ENCODE measurements at regions not wholly inside any gene's neighbourhood (a gene's known extent, or its start where the extent isn't known, plus 50 kb on each side); places are given as distances from the start of the nearest gene placed in this dataset.

DNA sequence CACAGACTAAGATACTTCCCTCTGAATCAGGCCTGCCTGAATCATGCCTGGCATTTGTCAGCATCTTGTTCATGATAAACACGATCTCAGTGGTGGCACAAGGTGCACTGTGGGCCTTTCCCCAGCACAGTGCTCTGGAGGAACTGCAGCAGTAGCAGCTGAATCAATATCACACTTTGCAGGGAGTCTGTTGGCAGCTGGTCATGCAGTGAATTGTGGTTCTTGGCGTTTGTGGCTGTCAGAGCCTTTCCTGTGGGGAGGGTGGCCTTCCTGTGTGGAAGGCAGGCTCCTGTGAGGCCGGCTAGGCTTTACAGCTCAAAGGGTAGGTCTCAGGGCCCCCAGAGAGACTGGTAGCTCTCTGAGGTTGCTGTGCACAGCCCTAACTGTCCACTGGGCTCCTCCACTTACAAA, 54.4 kb upstream of the TLE3 start:
- H3K36me3 Mint-ChIP-seq, result no peaks in the 10 kb centered on the region
- TF ChIP-seq EZH2phosphoT487 (IDR thresholded peaks at IDR 0.05) (no peak), EZH2 (IDR thresholded peaks at IDR 0.05) (no peak)
- TF ChIP-seq, protein P1, sequence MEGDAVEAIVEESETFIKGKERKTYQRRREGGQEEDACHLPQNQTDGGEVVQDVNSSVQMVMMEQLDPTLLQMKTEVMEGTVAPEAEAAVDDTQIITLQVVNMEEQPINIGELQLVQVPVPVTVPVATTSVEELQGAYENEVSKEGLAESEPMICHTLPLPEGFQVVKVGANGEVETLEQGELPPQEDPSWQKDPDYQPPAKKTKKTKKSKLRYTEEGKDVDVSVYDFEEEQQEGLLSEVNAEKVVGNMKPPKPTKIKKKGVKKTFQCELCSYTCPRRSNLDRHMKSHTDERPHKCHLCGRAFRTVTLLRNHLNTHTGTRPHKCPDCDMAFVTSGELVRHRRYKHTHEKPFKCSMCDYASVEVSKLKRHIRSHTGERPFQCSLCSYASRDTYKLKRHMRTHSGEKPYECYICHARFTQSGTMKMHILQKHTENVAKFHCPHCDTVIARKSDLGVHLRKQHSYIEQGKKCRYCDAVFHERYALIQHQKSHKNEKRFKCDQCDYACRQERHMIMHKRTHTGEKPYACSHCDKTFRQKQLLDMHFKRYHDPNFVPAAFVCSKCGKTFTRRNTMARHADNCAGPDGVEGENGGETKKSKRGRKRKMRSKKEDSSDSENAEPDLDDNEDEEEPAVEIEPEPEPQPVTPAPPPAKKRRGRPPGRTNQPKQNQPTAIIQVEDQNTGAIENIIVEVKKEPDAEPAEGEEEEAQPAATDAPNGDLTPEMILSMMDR (IDR thresholded peaks at IDR 0.05), result no peak
- Histone ChIP-seq H3K27ac (no peak overlapping the region), H3K36me3 (no peaks in the 10 kb centered on the region), H3K4me3 (no peak overlapping the region), H3K27me3 (no peaks in the 10 kb centered on the region), H2AFZ (replicated peaks) (no peak overlapping the region), H4K20me1 (ENCODE audit: low read depth) (no peaks in the 10 kb centered on the region), H3K9ac (no peak overlapping the region), H3K4me1 (peaks cover 4% of the 10 kb centered on the region), H3K79me2 (ENCODE audit: low read depth) (no peaks in the 10 kb centered on the region), H3K9me3 (ENCODE audit: low read depth) (no peaks in the 10 kb centered on the region), H3K4me2 (no peak overlapping the region), H3F3A (ENCODE audit: low read depth) (no peaks in the 10 kb centered on the region)
- H3K27me3 Mint-ChIP-seq (ENCODE audit: insufficient read depth, low read depth), result peaks cover 23% of the 10 kb centered on the region
- no peak overlapping the region for H3K4me3 Mint-ChIP-seq
- peaks cover 9% of the 10 kb centered on the region for H3K9me3 Mint-ChIP-seq
- no peak for DNase-seq (ENCODE audit: low spot score)
- H3K4me1 Mint-ChIP-seq, result peaks cover 44% of the 10 kb centered on the region
- H3K27ac Mint-ChIP-seq, result no peak overlapping the region

DNA sequence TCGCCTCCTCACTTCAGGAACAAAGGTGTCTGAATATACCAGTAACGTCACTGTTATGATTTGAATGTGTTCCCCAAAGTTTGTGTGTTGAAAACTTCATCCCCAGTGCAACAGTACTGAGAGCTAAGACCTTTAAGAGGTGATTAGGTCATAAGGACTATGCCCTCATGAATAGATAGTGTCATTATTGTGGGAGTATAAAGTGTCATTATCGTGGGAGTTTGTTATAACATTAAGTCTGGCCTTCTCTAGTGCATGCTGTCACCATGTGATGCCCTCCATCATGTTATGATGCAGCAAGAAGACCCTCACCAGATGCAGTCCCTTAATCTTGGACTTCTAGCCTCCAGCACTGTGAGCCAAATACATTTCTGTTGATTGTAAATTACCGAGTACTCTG, 53.7 kb upstream of the TLE3 start:
- TF ChIP-seq EZH2phosphoT487 (IDR thresholded peaks at IDR 0.05) (no peak), EZH2 (IDR thresholded peaks at IDR 0.05) (no peak)
- TF ChIP-seq, protein P1 (IDR thresholded peaks at IDR 0.05), result no peak
- Mint-ChIP-seq H3K36me3 (no peaks in the 10 kb centered on the region), H3K4me1 (peaks cover 39% of the 10 kb centered on the region), H3K27ac (no peak overlapping the region), H3K9me3 (peaks cover 9% of the 10 kb centered on the region), H3K4me3 (no peak overlapping the region), H3K27me3 (ENCODE audit: insufficient read depth, low read depth) (peaks cover 25% of the 10 kb centered on the region)
- Histone ChIP-seq H3K9ac (no peak overlapping the region), H3K9me3 (ENCODE audit: low read depth) (no peaks in the 10 kb centered on the region), H2AFZ (replicated peaks) (no peak overlapping the region), H3K4me3 (no peak overlapping the region), H3K79me2 (ENCODE audit: low read depth) (no peaks in the 10 kb centered on the region), H3K4me1 (peaks cover 4% of the 10 kb centered on the region), H3K36me3 (no peaks in the 10 kb centered on the region), H3K27me3 (no peaks in the 10 kb centered on the region), H3K27ac (no peak overlapping the region), H4K20me1 (ENCODE audit: low read depth) (no peaks in the 10 kb centered on the region), H3F3A (ENCODE audit: low read depth) (no peaks in the 10 kb centered on the region), H3K4me2 (no peak overlapping the region)
- no peak for DNase-seq (ENCODE audit: low spot score)

DNA sequence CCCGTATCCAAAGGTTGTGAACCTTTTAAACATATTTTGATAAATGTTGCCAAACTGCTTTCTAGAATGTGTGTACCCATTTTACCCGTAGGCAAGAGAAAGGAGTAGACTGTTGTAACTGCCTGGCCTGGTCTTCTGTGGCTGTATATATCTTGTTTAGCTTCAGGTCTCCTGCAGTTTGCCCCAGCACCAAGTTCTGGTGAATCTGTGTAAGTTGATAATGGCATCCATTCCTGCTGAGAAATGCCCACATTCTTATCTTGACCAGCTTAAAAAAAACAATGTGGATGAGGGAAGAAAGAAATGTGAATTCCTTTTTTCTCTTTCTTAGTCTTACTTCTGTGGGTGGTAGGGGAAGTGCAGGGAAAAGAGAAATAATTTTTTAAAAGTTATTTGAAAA, 53.3 kb upstream of the TLE3 start:
- Histone ChIP-seq H3K9me3 (ENCODE audit: low read depth) (no peaks in the 10 kb centered on the region), H3K4me2 (no peak overlapping the region), H3K36me3 (no peaks in the 10 kb centered on the region), H3K79me2 (ENCODE audit: low read depth) (no peaks in the 10 kb centered on the region), H3K9ac (no peak overlapping the region), H4K20me1 (ENCODE audit: low read depth) (no peaks in the 10 kb centered on the region), H2AFZ (replicated peaks) (no peak overlapping the region), H3K27me3 (no peaks in the 10 kb centered on the region), H3K4me1 (peaks cover 4% of the 10 kb centered on the region), H3K4me3 (no peak overlapping the region), H3F3A (ENCODE audit: low read depth) (no peaks in the 10 kb centered on the region), H3K27ac (no peak overlapping the region)
- Mint-ChIP-seq H3K4me3 (no peak overlapping the region), H3K9me3 (peaks cover 9% of the 10 kb centered on the region), H3K27me3 (ENCODE audit: insufficient read depth, low read depth) (peaks cover 23% of the 10 kb centered on the region), H3K27ac (no peak overlapping the region), H3K4me1 (peaks cover 35% of the 10 kb centered on the region), H3K36me3 (no peaks in the 10 kb centered on the region)
- TF ChIP-seq, protein P1 (IDR thresholded peaks at IDR 0.05), result no peak
- TF ChIP-seq EZH2 (IDR thresholded peaks at IDR 0.05) (no peak), EZH2phosphoT487 (IDR thresholded peaks at IDR 0.05) (no peak)
- DNase-seq (ENCODE audit: low spot score), result no peak

DNA sequence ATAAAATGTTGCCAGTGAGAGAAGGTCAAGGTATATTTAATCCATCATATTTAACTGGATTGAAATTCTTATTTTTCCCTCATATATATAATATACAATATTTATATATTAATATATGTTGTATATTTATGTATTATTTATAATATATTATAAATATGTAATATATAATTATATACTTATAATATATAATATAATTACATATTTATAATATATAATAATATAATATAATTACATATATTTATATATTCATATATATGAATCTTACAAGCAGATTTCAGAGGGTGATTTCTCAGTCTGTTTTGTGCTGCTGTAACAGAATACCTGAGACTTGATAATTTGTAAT, 52.7 kb upstream of the TLE3 start:
- Mint-ChIP-seq H3K4me1 (peaks cover 41% of the 10 kb centered on the region), H3K4me3 (no peak overlapping the region), H3K27ac (no peak overlapping the region), H3K36me3 (no peaks in the 10 kb centered on the region), H3K27me3 (ENCODE audit: insufficient read depth, low read depth) (peaks cover 21% of the 10 kb centered on the region), H3K9me3 (peaks cover 9% of the 10 kb centered on the region)
- no peak overlapping the region for H3K9ac ChIP-seq
- peaks cover 6% of the 10 kb centered on the region for H3K4me1 ChIP-seq
- DNase-seq (ENCODE audit: low spot score), result no peak
- H3K4me2 ChIP-seq, result no peak overlapping the region
- no peak overlapping the region for H3K27ac ChIP-seq
- no peaks in the 10 kb centered on the region for H3K79me2 ChIP-seq (ENCODE audit: low read depth)
- H3K27me3 ChIP-seq, result no peaks in the 10 kb centered on the region
- no peak overlapping the region for H2AFZ ChIP-seq (replicated peaks)
- H3K36me3 ChIP-seq, result no peaks in the 10 kb centered on the region
- H4K20me1 ChIP-seq (ENCODE audit: low read depth), result no peaks in the 10 kb centered on the region
- H3K4me3 ChIP-seq, result no peak overlapping the region
- H3F3A ChIP-seq (ENCODE audit: low read depth), result no peaks in the 10 kb centered on the region
- TF ChIP-seq EZH2phosphoT487 (IDR thresholded peaks at IDR 0.05) (no peak), EZH2 (IDR thresholded peaks at IDR 0.05) (no peak)
- TF ChIP-seq, protein P1 (IDR thresholded peaks at IDR 0.05), result no peak
- no peaks in the 10 kb centered on the region for H3K9me3 ChIP-seq (ENCODE audit: low read depth)
